ENCODE measurements at regions not wholly inside any gene's neighbourhood (a gene's known extent, or its start where the extent isn't known, plus 50 kb on each side); places are given as distances from the start of the nearest gene placed in this dataset.
"Not testable (repeated sequence)": the region's sequence is repeated elsewhere in the genome, so short reads cannot be mapped to it uniquely, and the experiment has no call there.

- POLR2A ChIA-PET, result interaction anchor here (1.2 kb wide), 1 partner anchor 13 kb away, joined by 3 read pairs; no protein-coding TSS in a partner anchor
- TF ChIP-seq FOSL1 (tag; conservative IDR thresholded peaks at IDR 0.05), result 0 out of 2 replicates have a peak, but pooled peaks have one; percentile 36
- H3K27ac ChIP-seq (ENCODE audit: extremely low read depth, low read depth, low read length); DNase-seq (ENCODE audit: extremely low read depth in 1 of 4, low spot score in 3 of 4); H3K4me3 ChIP-seq; H2AFZ ChIP-seq (ENCODE audit: low read depth, low read length); ATAC-seq; in situ Hi-C loops (cut with MboI); H3K4me1 ChIP-seq (replicated peaks in 1 of 2; ENCODE audit: control insufficient read depth in 2 of 2, insufficient read depth in 2 of 2, low read length in 2 of 2); H3K27me3 ChIP-seq (ENCODE audit: control insufficient read depth in 2 of 2, insufficient read depth in 2 of 2, low read length in 2 of 2); H3K9me3 ChIP-seq (replicated peaks; ENCODE audit: control insufficient read depth, insufficient read depth, low read depth, low read length); H3K79me2 ChIP-seq (ENCODE audit: control insufficient read depth, insufficient read depth, low read length); intact Hi-C loops (cut with micrococcal nuclease); CTCF ChIA-PET (ENCODE audit: low intra/inter-chr PET ratio); FAIRE-seq; H4K20me1 ChIP-seq (replicated peaks; ENCODE audit: control insufficient read depth, insufficient read depth, low read length); H3K9ac ChIP-seq (ENCODE audit: insufficient read depth in 1 of 2, low read depth in 2 of 2, low read length in 2 of 2); BruUV-seq (replicated peaks); H3K4me2 ChIP-seq (ENCODE audit: insufficient read depth, low read length); H3K36me3 ChIP-seq (ENCODE audit: control insufficient read depth, insufficient read depth, low read length); H3K9me1 ChIP-seq (ENCODE audit: control insufficient read depth, insufficient read depth, low read length): not testable (repeated sequence)
- 14% methylated on average over 1 of the region's 2 CpGs for WGBS (ENCODE audit: insufficient coverage, low coverage, missing lambda C conversion rate)
Measured at GRCh38 chr12:75787146-75787545, 244.4 kb downstream of the PHLDA1 start.

DNA sequence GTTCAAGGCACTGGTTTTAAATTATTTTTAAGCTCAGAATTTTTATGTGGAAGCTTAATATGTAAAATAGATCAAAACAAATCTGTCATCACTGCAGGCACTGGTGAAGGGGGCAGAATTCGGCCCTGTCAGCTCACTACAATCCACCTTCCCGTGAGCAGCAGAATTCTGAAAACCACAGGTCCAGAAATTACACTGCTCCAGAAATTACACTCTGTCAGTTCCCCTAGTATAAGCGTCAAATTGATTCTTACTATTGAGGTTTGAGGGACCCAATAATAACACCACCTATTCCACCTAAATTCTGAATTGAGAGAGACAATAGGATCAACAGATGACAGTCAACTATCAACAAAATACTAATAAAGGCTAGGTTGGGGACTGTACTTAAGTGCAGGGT lies 245.5 kb downstream of the PHLDA1 start:
- no peak overlapping the region for H3K27ac ChIP-seq (ENCODE audit: extremely low read depth, low read depth, low read length)
- no peaks in the 10 kb centered on the region for H3K9me1 ChIP-seq (ENCODE audit: control insufficient read depth, insufficient read depth, low read length)
- no peaks in the 10 kb centered on the region for H3K9me3 ChIP-seq (replicated peaks; ENCODE audit: control insufficient read depth, insufficient read depth, low read depth, low read length)
- BruUV-seq (replicated peaks), result no TSS peak
- H2AFZ ChIP-seq (ENCODE audit: low read depth, low read length), result no peak overlapping the region
- intact Hi-C loops (cut with micrococcal nuclease) (no loop called here), in situ Hi-C loops (cut with MboI) (no loop called here)
- H3K9ac ChIP-seq (ENCODE audit: insufficient read depth in 1 of 2, low read depth in 2 of 2, low read length in 2 of 2), result no peak overlapping the region
- H4K20me1 ChIP-seq (replicated peaks; ENCODE audit: control insufficient read depth, insufficient read depth, low read length), result no peaks in the 10 kb centered on the region
- H3K27me3 ChIP-seq (ENCODE audit: control insufficient read depth in 2 of 2, insufficient read depth in 2 of 2, low read length in 2 of 2), result no peaks in the 10 kb centered on the region
- ChIA-PET CTCF (ENCODE audit: low intra/inter-chr PET ratio) (no interaction called here), POLR2A (no interaction called here)
- peaks cover 0 to 6% of the 10 kb centered on the region in 2 experiments; a peak in 3 of 5 replicates for H3K4me1 ChIP-seq (replicated peaks in 1 of 2; ENCODE audit: control insufficient read depth in 2 of 2, insufficient read depth in 2 of 2, low read length in 2 of 2)
- no peak overlapping the region for H3K4me3 ChIP-seq
- ATAC-seq (no peak), DNase-seq (ENCODE audit: extremely low read depth in 1 of 4, low spot score in 3 of 4) (no peak), FAIRE-seq (no peak)
- WGBS (ENCODE audit: insufficient coverage, low coverage, missing lambda C conversion rate), result 22% methylated on average over 3 of the region's 3 CpGs
- no peak overlapping the region for H3K4me2 ChIP-seq (ENCODE audit: insufficient read depth, low read length)
- no peaks in the 10 kb centered on the region for H3K36me3 ChIP-seq (ENCODE audit: control insufficient read depth, insufficient read depth, low read length)
- TF ChIP-seq WHSC1 (IDR thresholded peaks at IDR 0.05; ENCODE audit: low read length), result no peak
- TF ChIP-seq POLR2B (IDR thresholded peaks at IDR 0.05; ENCODE audit: low read depth, partially characterized antibody), result no peak
- TF ChIP-seq ZNF384 (IDR thresholded peaks at IDR 0.05; ENCODE audit: low read depth, low read length), result no peak
- TF ChIP-seq ZFP1 (CRISPR knock-in tag; IDR thresholded peaks at IDR 0.05), result no peak
- no peak for TF ChIP-seq TFAM (CRISPR knock-in tag; conservative IDR thresholded peaks at IDR 0.05)
- no peak for TF ChIP-seq CHCHD3 (CRISPR knock-in tag; IDR thresholded peaks at IDR 0.05)
- TF ChIP-seq NFATC3 (IDR thresholded peaks at IDR 0.05), result no peak
- TF ChIP-seq POLR2AphosphoS5 (IDR thresholded peaks at IDR 0.05; ENCODE audit: control insufficient read depth, insufficient read depth, low read depth, low read length), result no peak
- TF ChIP-seq, protein P1, sequence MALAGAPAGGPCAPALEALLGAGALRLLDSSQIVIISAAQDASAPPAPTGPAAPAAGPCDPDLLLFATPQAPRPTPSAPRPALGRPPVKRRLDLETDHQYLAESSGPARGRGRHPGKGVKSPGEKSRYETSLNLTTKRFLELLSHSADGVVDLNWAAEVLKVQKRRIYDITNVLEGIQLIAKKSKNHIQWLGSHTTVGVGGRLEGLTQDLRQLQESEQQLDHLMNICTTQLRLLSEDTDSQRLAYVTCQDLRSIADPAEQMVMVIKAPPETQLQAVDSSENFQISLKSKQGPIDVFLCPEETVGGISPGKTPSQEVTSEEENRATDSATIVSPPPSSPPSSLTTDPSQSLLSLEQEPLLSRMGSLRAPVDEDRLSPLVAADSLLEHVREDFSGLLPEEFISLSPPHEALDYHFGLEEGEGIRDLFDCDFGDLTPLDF (CRISPR knock-in tag; IDR thresholded peaks at IDR 0.05), result no peak
- TF ChIP-seq MECOM (CRISPR knock-in tag; IDR thresholded peaks at IDR 0.05), result no peak
- H3K79me2 ChIP-seq (ENCODE audit: control insufficient read depth, insufficient read depth, low read length), result no peaks in the 10 kb centered on the region
